Renal cortex interstitium (tissue), 11 donors: ENCODE measurements at regions not wholly inside any gene's neighbourhood (a gene's known extent, or its start where the extent isn't known, plus 50 kb on each side); places are given as distances from the start of the nearest gene placed in this dataset.

Experiments
- DNase-seq, 11 donors: peaks; one replicate each; pipeline ENCODE4 v3.0.0-alpha.2; 2013; ENCODE audit warnings: low read depth in 9 of 11, low spot score in 4 of 11; ENCODE audit errors: extremely low read depth in 1 of 11

GRCh38 chr16:6961704-6962103 is 370.9 kb upstream of the RBFOX1 start:
- DNase-seq: no peak

GRCh38 chr16:6958184-6958583 is 374.5 kb upstream of the RBFOX1 start:
- no peak for DNase-seq

GRCh38 chr16:6957681-6958080 is 375.0 kb upstream of the RBFOX1 start:
- no peak for DNase-seq

GRCh38 chr16:6956511-6956910 is 376.1 kb upstream of the RBFOX1 start:
- DNase-seq: no peak

GRCh38 chr16:6955303-6955702 is 377.3 kb upstream of the RBFOX1 start:
- DNase-seq: no peak

- no peak for DNase-seq
Measured at GRCh38 chr16:6949240-6949639, 383.4 kb upstream of the RBFOX1 start.

GRCh38 chr16:6947291-6947690 is 385.4 kb upstream of the RBFOX1 start:
- no peak for DNase-seq

GRCh38 chr16:6946802-6947201 is 385.8 kb upstream of the RBFOX1 start:
- DNase-seq: no peak

GRCh38 chr16:6946106-6946505 is 386.5 kb upstream of the RBFOX1 start:
- no peak for DNase-seq

GRCh38 chr16:6940968-6941367 is 391.7 kb upstream of the RBFOX1 start:
- DNase-seq: no peak

GRCh38 chr16:6937641-6938040 is 395.0 kb upstream of the RBFOX1 start:
- DNase-seq: no peak

GRCh38 chr16:6932871-6933385 is 399.7 kb upstream of the RBFOX1 start:
- DNase-seq: no peak

GRCh38 chr16:6929868-6930267 is 402.8 kb upstream of the RBFOX1 start:
- DNase-seq: no peak

GRCh38 chr16:6926762-6927161 is 405.9 kb upstream of the RBFOX1 start:
- no peak for DNase-seq

- no peak for DNase-seq
Measured at GRCh38 chr16:6926341-6926740, 406.3 kb upstream of the RBFOX1 start.

- DNase-seq: no peak
Measured at GRCh38 chr16:6918646-6919045, 414.0 kb upstream of the RBFOX1 start.

- DNase-seq: no peak
Measured at GRCh38 chr16:6916946-6917345, 415.7 kb upstream of the RBFOX1 start.

GRCh38 chr16:6913566-6913965 is 419.1 kb upstream of the RBFOX1 start:
- DNase-seq: no peak

GRCh38 chr16:6910301-6910700 is 422.3 kb upstream of the RBFOX1 start:
- DNase-seq: no peak

- no peak for DNase-seq
Measured at GRCh38 chr16:6905601-6906000, 427.0 kb upstream of the RBFOX1 start.

- no peak for DNase-seq
Measured at GRCh38 chr16:6903671-6904070, 429.0 kb upstream of the RBFOX1 start.

- DNase-seq: no peak
Measured at GRCh38 chr16:6898896-6899295, 433.7 kb upstream of the RBFOX1 start.
